Panc1 (cell line): ENCODE measurements at regions not wholly inside any gene's neighbourhood (a gene's known extent, or its start where the extent isn't known, plus 50 kb on each side); places are given as distances from the start of the nearest gene placed in this dataset.
"Not testable (repeated sequence)": the region's sequence is repeated elsewhere in the genome, so short reads cannot be mapped to it uniquely, and the experiment has no call there.

Source experiments
- ATAC-seq: fragments of 200-7000 bp; cut with Tn5 transposase; 2 replicates; pipeline ENCODE4 v1.9.1; 2020; ENCODE audit warnings: mild to moderate bottlenecking, moderate library complexity
- BruUV-seq: library from RNA; stranded (reverse); fragments of 400-500 nt; replicated peaks from 2 replicates; lab custom pipeline; 2021; lab: Mats Ljungman, UMichigan
- CTCF ChIA-PET: fragments of 300-600 bp; sonication (Branson Sonifier 250); formaldehyde crosslinking; loops from one replicate; lab custom pipeline; 2022; ENCODE audit warnings: antibody characterized with exemption; lab: Charles Lee
- POLR2A ChIA-PET: fragments of 300-600 bp; sonication (Branson Sonifier 250); formaldehyde crosslinking; loops from one replicate; lab custom pipeline; 2022; ENCODE audit warnings: antibody characterized with exemption; lab: Charles Lee
- DNase-seq: peaks from one replicate; pipeline ENCODE4 v3.0.0-alpha.2; 2010; ENCODE audit warnings: low read depth, low spot score
- H3K27ac ChIP-seq: 2 replicates; pipeline ENCODE4 v1.5.1; 2011; ENCODE audit warnings: mild to moderate bottlenecking, low read length, inconsistent platforms
- H3K27me3 ChIP-seq: fragments of 200-500 bp; sonication (Bioruptor generic); 2 replicates; pipeline ENCODE4 v1.6.0; 2014; ENCODE audit warnings: low read length, inconsistent platforms; ENCODE audit not compliant: control insufficient read depth, insufficient read depth
- H3K36me3 ChIP-seq: fragments of 200-500 bp; sonication (Bioruptor generic); 2 replicates; pipeline ENCODE4 v1.5.1; 2014; ENCODE audit warnings: inconsistent platforms, mild to moderate bottlenecking, low read length, moderate library complexity; ENCODE audit not compliant: control insufficient read depth, insufficient read depth
- H3K4me1 ChIP-seq: 2 replicates; pipeline ENCODE4 v1.5.1; 2011; ENCODE audit warnings: inconsistent platforms, mild to moderate bottlenecking, low read length, moderate library complexity; ENCODE audit not compliant: control insufficient read depth, insufficient read depth
- H3K4me3 ChIP-seq, 2 experiments: 2 replicates each; pipeline ENCODE4 v1.5.1; 2011 to 2012; ENCODE audit warnings: low read depth in 2 of 2, low read length in 2 of 2, mild to moderate bottlenecking in 2 of 2, inconsistent platforms in 1 of 2, moderate library complexity in 1 of 2
- H3K9me3 ChIP-seq: fragments of 200-500 bp; sonication (Bioruptor generic); 2 replicates; pipeline ENCODE4 v1.5.1; 2014; ENCODE audit warnings: low read depth, mild to moderate bottlenecking, inconsistent platforms, low read length, moderate library complexity; ENCODE audit not compliant: control insufficient read depth, insufficient read depth
- CTCF ChIP-seq: fragments of 450-650 bp; IDR thresholded peaks from 2 replicates; pipeline ENCODE4 v1.5.1; 2017; ENCODE audit warnings: mild to moderate bottlenecking
- POLR2AphosphoS5 ChIP-seq: IDR thresholded peaks from 2 replicates; pipeline ENCODE4 v1.6.1; 2012; ENCODE audit warnings: mild to moderate bottlenecking, low read depth, low read length, moderate library complexity
- REST ChIP-seq, 2 experiments: IDR thresholded peaks; 2 replicates each; pipeline ENCODE4 v1.6.1; 2011 to 2012; ENCODE audit warnings: low read depth in 2 of 2, control low read depth in 1 of 2, low read length in 1 of 2, mild to moderate bottlenecking in 1 of 2, moderate library complexity in 1 of 2; ENCODE audit not compliant: insufficient read depth in 1 of 2
- SIN3A ChIP-seq: IDR thresholded peaks from 2 replicates; pipeline ENCODE4 v1.6.1; 2012; ENCODE audit warnings: low read depth, mild to moderate bottlenecking, low read length, moderate library complexity, borderline replicate concordance; ENCODE audit not compliant: insufficient read depth
- TCF7L2 ChIP-seq: IDR thresholded peaks from 2 replicates; pipeline ENCODE4 v1.6.1; 2011; ENCODE audit warnings: mild to moderate bottlenecking, low read depth, low read length, inconsistent platforms
- in situ Hi-C: cut with HindIII; loops from 2 replicates; pipeline ENCODE4 v1.10.0; 2016; ENCODE audit warnings: low sequenced_read_pairs, low pct_unique_long_range_greater_than_20kb
- intact Hi-C: fragments of 100-400 bp; cut with micrococcal nuclease; formaldehyde crosslinking; loops from one replicate; pipeline ENCODE4 v1.10.0; 2022; ENCODE audit not compliant: unreplicated experiment

- no peak overlapping the region for H3K4me3 ChIP-seq
- in situ Hi-C loops (no loop called here), intact Hi-C loops (no loop called here)
- DNase-seq (no peak), ATAC-seq (no peak)
- no peaks in the 10 kb centered on the region for H3K36me3 ChIP-seq
- no TSS peak for BruUV-seq
- no peak overlapping the region for H3K27ac ChIP-seq
- ChIA-PET POLR2A (interaction anchor here (0.7 kb wide), 1 partner anchor 75 kb away, joined by 10 read pairs; no protein-coding TSS in a partner anchor), CTCF (no interaction called here)
- TF ChIP-seq REST (IDR thresholded peaks at IDR 0.05; ENCODE audit: insufficient read depth in 1 of 2, low read depth in 2 of 2, low read length in 1 of 2) = no peak
- TF ChIP-seq POLR2AphosphoS5 = no peak
- TF ChIP-seq CTCF = no peak
- TF ChIP-seq TCF7L2 = no peak
- TF ChIP-seq SIN3A = no peak
- no peaks in the 10 kb centered on the region for H3K9me3 ChIP-seq
- H3K4me1 ChIP-seq = no peaks in the 10 kb centered on the region
- H3K27me3 ChIP-seq = no peaks in the 10 kb centered on the region
Measured at GRCh38 chrX:28498658-28499057, 88.6 kb upstream of the IL1RAPL1 start.

- H3K36me3 ChIP-seq, intact Hi-C loops, H3K27me3 ChIP-seq, H3K4me3 ChIP-seq, ATAC-seq, H3K4me1 ChIP-seq, in situ Hi-C loops, POLR2A ChIA-PET, H3K27ac ChIP-seq, DNase-seq, H3K9me3 ChIP-seq, CTCF ChIA-PET, BruUV-seq: not testable (repeated sequence)
Measured at GRCh38 chrX:28502667-28503066, 84.6 kb upstream of the IL1RAPL1 start.

- in situ Hi-C loops, BruUV-seq, POLR2A ChIA-PET, H3K27ac ChIP-seq, intact Hi-C loops, H3K27me3 ChIP-seq, H3K36me3 ChIP-seq, CTCF ChIA-PET, DNase-seq, H3K9me3 ChIP-seq, H3K4me3 ChIP-seq, H3K4me1 ChIP-seq, ATAC-seq: not testable (repeated sequence)
Measured at GRCh38 chrX:28507650-28508049, 79.6 kb upstream of the IL1RAPL1 start.
